Hematopoietic multipotent progenitor cell (in vitro differentiated cells): ENCODE measurements at regions not wholly inside any gene's neighbourhood (a gene's known extent, or its start where the extent isn't known, plus 50 kb on each side); places are given as distances from the start of the nearest gene placed in this dataset.
"Not testable (repeated sequence)": the region's sequence is repeated elsewhere in the genome, so short reads cannot be mapped to it uniquely, and the experiment has no call there.

ENCODE experiments used
- DNase-seq, 3 donors: peaks; one replicate each; pipeline ENCODE4 v3.0.0-alpha.2; 2011 to 2015; ENCODE audit warnings: low read depth in 2 of 3, low spot score in 2 of 3

DNA sequence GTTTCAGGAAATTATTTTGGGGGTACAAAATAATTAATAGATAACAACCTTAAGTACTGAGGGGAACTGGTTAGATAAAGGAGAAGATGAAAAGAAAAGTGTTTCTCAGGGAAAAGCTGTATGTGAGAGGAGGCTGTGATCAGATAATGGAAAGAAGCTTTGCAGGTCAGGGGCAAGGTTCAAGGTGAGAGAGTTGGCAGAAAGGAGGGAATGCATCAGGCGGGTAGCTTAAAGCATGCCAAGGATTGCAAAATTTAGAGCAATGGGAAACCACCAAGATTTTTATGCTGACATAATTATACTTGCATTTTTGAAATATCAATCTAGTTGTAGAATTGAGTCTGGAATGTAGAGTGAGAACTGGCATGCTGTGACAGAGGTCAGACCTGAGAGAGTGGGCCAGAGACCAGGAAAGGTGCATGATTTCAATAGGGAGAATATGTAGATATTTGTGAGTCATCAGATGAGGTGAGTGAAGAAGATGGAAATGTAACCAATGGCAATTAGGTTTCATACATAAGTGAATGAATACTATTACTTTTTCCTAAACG, 508.7 kb downstream of the TRIML1 start:
- no peak for DNase-seq

DNA sequence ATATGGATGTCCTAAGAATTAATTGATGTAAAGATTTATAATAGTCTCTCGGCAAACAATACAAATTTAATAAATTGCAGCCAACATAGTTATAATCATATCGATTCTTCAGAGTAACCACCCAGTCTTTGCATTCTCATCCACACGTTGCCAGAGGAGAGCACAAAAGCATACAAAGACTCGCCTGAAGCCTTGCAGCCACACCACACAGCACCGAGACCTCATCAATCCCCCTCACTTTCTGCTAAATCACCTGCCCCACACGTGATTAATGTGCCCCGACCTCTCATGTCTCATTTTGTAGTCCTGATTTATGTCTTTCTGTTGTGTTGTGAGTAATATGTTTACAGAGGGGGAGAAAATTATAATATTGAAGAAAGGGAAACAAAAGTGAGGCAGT, 510.4 kb downstream of the TRIML1 start:
- DNase-seq, result no peak

DNA sequence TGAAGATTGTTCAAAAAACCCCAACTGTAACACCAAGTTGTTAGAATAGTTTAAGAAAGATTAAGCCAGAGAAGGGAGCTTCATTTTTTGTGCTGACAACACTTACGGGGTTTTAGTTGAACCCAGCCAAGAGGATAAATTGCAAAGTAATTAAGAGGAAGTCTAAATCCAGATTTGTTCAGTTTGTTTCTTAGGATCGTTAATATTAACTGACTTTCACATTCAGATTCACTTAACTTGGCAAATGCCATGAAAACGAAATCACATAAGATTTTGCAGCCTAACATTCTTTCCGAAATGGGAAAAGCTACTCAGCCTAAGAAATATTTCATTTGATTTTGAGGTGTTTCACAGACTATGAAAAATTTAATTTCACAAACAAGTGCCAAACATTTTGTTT, 511.3 kb downstream of the TRIML1 start:
- DNase-seq, result no peak

DNA sequence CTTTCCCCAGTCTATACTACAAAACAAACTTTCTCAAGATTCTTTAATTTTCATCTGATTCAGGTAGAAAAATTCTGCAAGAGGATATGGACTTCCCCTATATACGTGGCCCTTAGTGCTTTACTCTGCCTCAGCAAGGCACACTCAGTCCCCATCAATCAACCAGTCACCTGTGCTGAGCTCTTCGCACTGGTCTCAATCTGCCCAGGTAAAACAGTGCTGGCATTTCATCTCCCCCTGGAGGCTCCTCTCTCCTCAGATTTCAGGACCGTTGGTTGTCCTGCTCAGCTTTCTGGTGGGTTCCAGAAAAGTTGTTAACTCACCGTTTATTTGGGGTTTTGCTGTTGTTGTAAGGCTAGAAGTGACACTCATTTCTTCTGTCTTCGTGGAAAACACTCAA, 518.1 kb downstream of the TRIML1 start:
- no peak for DNase-seq

DNA sequence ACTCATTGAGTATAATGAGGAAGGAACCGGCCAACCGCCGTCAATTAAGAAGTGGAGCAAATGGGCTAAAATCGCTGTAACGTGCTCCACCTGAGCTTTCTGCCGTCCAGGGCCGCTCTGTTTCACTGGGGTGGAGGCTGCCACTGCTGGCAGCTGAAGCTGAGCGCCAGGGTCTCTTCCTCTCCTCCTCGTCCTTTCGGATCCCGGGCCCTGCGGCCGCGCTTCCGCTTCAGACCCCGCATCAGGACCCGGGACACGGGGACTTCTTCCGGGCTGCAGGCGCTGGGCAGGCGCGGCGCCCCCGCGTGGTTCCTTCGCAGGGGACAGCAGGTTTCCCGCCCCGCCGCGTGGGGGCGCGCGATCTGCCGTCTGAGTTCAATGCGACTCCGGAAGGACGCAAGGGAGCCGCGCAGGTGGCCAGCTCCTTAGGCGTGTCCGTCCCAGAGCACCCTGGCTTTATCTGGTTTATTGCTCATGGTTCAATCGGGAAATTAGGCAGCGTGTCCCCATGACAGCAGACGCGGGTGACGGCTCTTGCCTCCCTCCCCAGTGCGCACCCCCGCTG, 519.8 kb downstream of the TRIML1 start:
- no peak for DNase-seq

DNA sequence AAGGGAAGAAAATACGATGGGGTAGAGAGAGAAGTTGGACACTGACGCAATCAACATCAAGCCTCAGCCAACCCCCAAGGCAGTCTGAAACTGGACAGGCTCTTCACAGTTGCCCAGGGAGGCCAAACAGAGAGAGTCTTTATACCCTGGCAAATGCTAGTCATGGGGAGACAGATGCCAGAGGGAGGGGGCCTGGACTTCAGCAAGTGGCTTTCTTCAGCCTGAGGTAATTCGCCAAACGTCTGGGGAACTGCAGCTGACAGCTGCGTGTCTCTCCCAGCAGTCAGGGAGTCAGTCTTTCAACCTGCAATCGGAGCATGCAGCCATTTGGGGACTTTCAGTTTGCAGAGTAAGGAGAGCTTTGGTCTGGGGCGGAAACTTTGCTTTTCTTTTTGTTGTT, 521.6 kb downstream of the TRIML1 start:
- DNase-seq, result no peak

DNA sequence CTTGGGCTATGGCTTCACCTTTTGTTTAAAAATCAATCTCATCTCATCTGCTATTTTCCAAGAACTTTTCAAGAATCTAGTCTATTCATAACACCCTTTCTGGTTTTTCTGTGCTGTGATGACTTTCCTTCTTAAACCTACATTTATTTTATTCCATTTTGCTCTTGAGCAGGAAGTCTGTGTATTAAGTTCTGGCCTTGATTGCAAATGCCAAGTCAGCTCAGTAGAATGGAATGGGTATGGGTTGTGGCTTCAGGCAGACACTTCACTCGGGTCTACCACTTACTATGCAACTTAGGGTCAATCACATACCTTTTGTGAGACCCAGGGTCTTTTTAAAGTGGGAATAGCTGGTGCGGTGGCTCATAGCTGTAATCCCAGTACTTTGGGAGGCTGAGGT, 522.3 kb downstream of the TRIML1 start:
- DNase-seq, result no peak

DNA sequence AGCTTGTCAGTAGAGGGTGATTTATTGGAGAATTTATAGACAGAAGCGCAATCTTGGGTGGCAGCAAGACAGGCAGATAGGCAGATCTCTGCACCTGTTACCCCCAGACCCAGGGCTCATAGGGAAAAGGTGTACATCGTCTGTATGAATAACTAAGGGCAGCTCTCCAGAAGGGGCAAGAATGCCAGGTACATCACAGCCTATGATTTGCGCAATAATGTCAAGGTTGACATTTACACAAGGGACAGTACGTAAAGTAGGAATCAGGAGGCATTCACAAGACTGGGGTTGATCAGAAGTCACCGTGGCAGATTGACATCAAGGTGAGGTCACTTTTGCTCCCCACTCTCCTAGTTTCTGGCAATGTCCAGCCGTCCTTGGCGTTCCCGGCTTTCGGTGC, 524.1 kb downstream of the TRIML1 start:
- DNase-seq, result no peak

DNA sequence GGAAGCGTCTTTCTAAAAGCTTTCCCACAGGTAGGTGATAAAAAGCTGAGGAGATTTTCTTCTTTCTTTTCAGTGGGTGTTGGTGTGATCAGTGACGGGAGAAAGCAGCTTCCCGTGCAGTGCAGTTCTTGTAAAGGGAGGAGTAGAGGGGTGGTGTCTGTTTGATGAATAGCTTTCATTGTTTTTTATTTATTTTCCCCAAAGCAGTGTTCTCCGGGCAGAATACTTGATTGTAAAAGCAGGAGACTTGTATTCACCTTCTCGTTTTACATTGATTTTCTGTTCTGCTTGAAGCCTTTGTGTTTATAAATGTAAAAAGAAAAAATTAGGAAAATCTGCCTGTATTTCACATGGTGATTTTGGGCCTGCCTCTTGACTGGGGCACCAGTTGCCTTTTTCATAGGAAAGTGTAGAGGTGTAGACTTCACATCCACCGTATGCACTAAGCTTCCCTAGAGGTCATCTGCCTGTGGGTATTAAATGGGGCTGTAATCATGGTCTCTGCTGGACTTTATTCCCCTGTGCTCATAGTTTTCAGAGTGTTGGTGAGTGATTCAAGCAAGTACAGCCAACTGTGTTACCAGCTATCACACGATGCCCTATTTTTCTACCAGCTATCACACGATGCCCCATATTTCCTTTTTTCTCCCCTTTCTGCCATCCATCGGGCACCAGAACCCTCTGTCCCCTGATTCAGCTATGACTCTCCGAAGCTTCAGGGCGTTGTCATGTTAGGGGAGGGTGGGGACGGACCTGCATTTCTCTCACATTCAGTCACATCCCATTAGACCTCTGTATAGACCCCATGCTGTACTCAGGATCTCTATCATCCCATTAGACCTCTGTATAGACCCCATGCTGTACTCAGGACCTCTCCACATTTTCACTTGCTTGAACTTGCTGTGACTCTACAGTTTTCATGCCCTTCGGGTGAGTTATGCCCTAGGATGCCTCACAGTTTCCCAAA, 526.5 kb downstream of the TRIML1 start:
- no peak for DNase-seq

DNA sequence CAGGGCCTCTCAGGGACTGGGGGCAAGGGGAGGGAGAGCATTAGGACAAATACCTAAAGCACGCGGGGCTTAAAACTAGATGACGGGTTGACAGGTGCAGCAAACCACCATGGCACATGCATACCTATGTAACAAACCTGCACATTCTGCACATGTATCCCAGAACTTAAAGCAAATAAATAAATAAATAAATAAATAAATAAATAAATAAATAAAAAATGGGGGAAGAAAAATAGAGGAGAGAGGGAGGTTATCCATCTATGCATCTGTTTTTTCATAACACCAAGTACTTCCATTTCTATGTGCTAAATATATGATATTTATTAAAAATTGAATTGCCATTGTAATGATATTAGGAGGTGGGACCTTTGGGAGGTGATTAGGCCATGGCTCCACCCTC, 539.5 kb downstream of the TRIML1 start:
- not testable (repeated sequence) for DNase-seq

DNA sequence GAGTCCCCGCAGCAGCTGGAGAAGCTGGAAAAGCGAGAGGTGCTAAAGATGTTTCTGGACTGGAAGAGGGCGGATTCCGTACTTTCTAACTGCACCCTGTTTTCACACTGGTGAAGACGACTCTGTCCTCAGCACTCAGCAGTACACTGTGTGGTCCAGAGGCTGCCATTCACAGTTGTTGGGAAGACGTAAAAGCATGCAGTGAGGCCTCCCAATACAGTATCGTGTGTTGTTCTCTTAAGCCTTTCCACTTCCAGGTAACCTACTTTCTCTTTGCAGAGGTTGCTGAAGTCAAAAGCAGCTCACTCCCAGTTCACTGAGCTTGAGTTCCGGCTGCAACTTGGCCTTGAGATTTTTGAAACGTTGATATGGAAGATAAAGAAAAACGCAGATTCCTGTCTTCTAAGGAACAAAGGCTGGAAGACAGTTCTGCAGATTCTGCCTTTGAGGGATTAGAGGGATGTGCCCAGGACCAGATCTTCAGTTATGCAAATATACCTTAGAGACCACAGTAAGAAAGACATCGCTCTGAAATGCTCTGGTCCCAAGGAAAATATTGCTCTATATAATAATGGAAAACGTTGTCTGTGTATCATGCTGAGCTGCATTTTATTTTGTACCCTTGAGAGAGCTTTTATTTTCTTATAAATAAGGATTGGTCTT, 540.9 kb downstream of the TRIML1 start:
- DNase-seq, result no peak

DNA sequence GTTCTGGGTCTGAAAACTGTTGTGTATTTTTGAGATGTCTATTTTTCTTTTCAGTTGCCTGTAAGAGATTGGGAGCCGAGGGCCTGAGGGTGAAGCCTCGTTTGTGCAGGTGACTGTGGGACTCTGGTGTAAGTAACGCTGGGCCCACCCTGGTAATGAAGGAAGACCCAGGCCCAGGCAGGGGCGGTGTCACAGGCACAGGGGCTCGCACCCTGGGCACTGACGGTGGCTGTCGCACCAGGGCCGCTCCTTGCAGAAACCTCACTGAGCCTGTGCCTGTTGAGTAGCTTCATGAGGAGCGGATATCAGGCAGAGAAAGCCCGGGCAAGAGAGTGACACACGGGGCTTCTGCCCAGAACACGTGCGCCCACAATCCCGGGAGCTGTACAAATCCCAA, 541.4 kb downstream of the TRIML1 start:
- no peak for DNase-seq

DNA sequence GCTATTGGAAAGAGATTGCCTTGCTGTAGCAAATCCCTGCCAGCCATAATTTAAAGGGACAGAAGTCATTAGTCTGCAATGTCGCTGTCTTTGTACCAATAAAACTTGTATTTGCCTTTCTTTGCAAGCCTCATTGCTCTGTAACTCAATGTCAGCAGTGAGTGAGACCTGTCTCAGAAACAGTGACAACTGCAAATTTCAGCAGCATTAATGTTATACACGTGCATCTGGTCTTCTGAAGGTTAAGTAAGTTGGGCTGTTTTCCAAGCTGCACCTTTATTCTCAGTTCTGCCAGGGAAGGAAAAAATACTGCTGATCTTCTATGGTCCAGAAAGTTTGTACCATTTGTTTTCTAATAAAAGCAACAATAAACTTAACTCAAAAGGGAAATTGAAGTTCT, 543.1 kb downstream of the TRIML1 start:
- no peak for DNase-seq

DNA sequence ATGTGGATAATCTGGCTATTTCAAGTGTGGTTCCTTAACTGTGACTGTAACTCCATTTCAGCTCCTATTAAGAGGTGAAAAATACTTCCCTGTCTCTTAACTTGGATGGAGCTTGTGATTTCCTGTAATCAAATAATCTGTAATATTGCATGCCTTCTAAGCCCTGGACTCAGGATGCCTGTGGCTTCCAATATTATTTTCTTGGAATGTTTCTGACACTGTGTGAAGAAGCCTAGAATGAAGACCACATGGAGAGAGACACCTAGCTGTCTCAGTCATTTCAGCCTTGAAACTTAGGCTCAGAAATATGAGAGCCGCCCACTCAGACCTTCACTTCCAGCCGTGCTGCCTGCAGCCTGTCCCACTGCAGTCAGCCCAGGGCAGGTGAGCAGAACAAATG, 544.3 kb downstream of the TRIML1 start:
- no peak for DNase-seq

DNA sequence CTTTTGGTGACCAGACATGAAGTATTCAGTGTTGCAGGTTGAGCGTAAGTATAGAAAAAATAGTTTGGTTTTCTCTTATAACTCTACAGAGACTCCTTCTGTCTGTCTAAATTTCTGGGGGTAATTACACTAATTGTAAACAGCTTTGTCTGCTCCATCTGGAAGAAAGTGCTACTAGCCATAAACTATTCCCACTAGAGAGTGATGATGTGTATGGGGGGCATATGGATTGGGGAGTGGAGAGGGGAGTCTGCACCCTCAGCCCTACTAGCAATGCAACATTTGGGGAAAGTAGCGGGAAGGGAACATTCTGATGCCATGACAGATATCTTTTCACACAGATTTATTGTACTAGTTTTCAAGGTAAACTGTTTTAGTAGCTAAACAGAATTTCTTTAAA, 549.7 kb downstream of the TRIML1 start:
- DNase-seq, result no peak

DNA sequence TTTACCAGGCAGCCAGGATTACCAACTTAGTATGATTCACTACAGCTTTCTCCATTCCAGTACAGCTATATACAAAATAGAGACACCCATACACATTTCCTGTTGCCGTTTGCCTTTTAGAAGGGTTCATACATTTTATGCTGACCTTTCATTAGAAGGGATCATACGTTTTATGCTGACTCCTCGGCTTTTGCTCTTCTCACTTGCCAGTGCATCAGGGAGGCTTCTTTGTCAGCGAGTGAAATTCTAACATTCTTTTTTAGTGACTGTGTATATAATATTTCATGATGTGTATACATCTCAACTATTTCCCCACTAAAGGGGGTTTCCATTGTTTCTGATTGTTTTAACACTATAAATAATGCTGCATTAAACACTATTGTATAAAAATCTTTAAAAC, 552.6 kb downstream of the TRIML1 start:
- no peak for DNase-seq

DNA sequence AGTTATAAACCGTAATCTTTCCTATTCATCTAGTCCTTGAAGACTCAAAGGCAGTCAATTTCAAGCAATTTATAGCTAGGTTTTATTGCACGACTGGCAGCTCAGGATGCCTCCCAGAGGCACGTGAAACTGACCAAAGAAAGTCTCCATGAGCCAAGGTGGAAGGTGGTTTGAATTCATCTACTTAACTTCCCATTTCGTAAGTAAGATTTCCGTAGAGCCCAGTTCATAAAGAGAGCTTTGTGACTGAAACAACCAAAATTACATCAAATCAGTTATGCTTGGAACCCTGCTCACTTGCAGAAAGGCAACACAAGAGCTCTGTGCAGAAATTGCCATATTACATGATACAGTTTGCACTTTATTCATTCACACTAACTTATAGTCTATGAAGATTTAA, 556.0 kb downstream of the TRIML1 start:
- no peak for DNase-seq

DNA sequence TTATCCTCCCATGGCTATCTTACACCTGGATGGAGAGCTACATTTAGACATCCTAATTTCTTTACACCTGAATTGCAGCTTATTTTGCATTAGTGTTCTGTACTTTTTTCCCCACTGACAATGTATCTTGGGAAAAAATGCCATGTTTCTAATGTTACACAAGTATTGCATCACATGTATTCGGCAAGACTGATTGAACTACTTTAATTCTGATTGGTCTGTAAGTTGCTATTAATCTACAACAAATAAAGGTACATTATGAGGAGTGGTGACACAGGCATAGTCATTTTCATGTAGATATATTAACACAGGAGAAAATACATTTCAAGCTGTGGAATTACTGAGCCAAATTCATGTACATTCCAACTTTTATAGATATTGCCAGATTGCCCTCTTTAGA, 558.0 kb downstream of the TRIML1 start:
- DNase-seq, result no peak

DNA sequence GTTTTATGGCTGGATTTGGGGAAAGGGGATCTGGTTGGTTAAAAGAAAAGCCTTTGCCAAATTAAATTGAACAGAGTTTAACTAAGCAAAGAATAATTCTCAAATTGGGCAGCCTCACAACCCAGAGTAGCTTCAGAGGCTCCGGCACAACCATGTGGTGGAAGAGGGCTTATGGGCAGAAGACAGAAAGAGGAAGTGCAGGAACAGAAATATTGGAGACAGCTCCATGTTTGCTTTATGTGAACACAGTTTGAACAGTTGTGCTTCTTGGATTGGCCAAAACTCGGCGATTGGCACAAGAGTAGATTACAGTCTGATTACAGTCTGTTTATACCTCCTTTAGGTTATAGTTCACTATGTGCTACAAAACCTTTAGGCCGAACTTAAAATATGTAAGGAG, 562.7 kb downstream of the TRIML1 start:
- no peak for DNase-seq

DNA sequence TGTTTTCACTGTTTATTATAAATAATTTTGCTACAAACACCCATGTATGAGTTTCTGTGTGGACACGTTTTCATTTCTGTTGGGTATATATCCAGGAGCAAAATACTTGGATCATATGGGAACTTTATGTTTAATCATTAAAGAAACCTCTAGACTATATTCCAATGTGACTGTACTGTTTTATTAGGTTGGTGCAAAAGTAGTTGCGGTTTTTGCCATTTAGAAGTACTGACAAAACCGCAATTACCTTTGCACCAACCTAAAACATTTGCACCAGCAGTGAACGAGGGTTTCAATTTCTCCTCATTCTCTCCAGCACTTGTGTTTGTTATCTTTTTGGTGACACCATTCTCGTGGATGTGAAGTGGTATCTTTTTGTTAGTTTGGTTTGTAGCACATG, 565.0 kb downstream of the TRIML1 start:
- no peak for DNase-seq

DNA sequence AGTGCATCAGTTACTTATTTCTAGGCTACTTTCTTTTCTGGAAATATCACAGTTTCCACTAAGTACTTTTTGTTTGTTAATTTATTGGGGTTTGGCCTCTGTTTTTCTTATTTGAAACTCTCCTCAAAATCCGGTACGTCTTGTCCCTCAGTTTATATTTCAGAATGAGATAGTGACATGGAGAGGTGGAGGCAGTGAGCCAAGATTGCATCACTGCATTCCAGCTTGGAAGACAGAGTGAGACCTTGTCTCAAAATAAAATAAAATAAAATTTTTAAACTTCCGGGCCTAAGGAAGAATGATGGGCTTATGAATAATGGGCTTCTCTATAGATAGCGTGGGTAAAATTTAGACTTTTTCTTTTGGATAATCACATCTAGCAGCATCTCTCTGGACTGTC, 567.8 kb downstream of the TRIML1 start:
- DNase-seq, result no peak

DNA sequence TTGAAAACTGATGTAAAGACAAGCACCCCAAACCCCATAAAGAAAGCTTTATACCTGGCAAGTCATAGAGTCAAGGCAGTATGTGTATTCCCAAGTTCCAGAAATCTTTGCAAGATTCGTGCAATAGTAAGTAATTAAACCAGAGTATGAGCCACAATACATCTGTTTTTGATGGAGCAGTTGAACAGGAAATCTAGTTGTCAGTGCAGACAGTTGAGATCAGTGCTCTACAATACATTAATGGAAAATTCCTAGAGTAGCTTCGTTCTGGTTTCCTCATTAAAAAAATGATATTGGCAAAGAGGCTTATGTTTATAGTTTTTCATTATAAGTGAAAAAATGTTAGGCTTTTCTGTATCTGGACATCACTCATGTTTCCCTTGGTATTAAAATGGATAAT, 575.3 kb downstream of the TRIML1 start:
- no peak for DNase-seq
